ENCODE measurements at regions not wholly inside any gene's neighbourhood (a gene's known extent, or its start where the extent isn't known, plus 50 kb on each side); places are given as distances from the start of the nearest gene placed in this dataset.

DNA sequence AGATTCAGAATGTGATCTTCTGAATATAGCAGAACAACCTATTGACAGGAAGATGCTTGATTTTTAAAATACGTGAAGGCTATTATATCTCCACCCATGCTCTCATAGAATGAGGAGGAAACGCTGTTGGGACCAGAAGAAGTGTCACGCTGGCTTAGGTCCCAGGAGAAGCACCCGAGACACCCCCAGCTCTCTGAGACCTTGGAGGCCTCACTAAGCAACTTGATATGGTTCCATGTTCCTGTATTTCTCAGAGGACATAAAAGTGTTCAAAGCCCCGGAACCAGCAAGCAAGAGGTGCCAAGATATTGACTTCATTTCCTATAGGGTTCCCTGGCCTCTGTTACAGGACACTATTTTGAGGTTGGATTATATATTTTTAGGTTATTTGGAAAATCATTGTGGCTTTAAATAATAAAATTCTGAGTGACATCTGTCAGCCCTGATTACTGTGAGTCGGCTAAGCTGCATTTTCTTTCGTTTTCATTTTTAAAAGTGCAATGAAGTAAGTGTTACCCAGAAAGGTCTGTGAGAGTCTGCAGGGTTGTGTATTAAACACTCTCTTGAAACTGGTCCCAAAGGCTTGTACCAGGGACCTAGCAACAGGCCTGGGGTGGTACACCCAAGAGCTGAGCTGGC, 400.0 kb downstream of the SOX9 start:
- no peak for DNase-seq (ENCODE audit: low spot score)

- no peak for DNase-seq (ENCODE audit: low spot score)
These were observed 402.7 kb downstream of the SOX9 start for GRCh38 chr17:72523491-72523890.

GRCh38 chr17:72525225-72526015, 404.6 kb downstream of the SOX9 start:
- DNase-seq (ENCODE audit: low spot score) = no peak

DNA sequence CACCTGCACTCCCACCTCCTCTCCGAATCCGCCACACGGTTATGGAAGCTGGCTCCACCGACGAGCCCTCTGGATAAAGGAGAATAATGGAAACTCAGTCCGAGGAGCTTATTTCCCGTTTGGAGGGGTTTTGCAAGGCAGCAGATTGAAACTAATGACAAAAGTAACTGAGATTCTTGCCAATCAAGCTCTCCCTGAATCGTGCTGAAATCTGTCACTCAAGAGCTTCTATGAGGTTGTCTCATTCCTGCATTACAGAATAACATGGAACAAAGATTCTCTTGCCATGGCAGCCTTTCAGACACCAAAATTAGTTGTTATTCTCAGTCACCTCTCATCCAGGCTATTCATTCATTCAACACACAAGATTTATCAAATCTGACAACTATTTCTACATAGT, 405.9 kb downstream of the SOX9 start:
- DNase-seq (ENCODE audit: low spot score) = no peak

- no peak for DNase-seq (ENCODE audit: low spot score)
These were observed 407.0 kb downstream of the SOX9 start for GRCh38 chr17:72527789-72528188.

- DNase-seq (ENCODE audit: low spot score) = no peak
These were observed 407.9 kb downstream of the SOX9 start for GRCh38 chr17:72528683-72529082.

- DNase-seq (ENCODE audit: low spot score) = no peak
These were observed 408.6 kb downstream of the SOX9 start for GRCh38 chr17:72529386-72529785.

GRCh38 chr17:72530454-72530853, 409.6 kb downstream of the SOX9 start:
- no peak for DNase-seq (ENCODE audit: low spot score)

DNA sequence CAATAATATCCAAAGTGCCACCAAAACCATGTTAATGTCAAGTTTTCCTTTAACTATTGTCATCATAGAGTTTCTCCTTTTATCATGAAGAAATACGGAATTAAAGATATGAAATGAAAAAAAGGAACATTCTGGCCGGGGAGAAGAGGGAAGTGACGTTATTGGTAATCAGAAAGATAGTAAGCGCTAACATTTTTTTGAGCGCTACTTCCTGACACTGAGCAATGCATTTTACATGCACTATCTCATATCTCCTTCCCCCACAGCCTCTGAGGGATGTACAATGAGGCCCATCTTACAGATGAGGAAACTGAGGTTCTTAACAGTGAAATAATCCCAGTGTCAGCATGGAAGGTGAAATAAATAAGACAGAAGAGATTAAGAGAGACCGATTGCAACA, 410.9 kb downstream of the SOX9 start:
- no peak for DNase-seq (ENCODE audit: low spot score)

GRCh38 chr17:72534265-72534664, 413.4 kb downstream of the SOX9 start:
- no peak for DNase-seq (ENCODE audit: low spot score)

GRCh38 chr17:72534776-72535175, 414.0 kb downstream of the SOX9 start:
- no peak for DNase-seq (ENCODE audit: low spot score)

- DNase-seq (ENCODE audit: low spot score) = no peak
These were observed 414.5 kb downstream of the SOX9 start for GRCh38 chr17:72535346-72535745.

GRCh38 chr17:72535779-72536178, 415.0 kb downstream of the SOX9 start:
- no peak for DNase-seq (ENCODE audit: low spot score)

- no peak for DNase-seq (ENCODE audit: low spot score)
These were observed 416.0 kb downstream of the SOX9 start for GRCh38 chr17:72536788-72537187.

DNA sequence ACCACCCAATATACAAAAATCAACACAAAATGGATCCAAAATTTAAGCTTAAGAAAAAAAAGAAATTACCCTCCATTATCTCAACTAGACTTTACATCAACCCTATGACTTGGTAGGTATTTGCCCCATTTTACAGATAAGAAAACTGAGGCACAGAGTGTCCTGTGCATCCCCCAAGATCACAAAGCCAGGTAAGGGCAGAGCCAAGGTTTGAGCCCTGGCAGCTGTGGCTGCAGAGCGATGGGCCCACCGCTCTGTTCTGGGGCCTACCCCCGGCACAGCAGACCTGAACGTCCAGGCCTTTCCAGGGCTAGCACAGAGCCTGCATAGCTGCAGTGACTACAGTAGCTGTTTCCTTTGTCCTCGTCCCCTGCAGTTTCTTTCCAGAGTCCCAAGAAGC, 417.6 kb downstream of the SOX9 start:
- DNase-seq (ENCODE audit: low spot score) = no peak

DNA sequence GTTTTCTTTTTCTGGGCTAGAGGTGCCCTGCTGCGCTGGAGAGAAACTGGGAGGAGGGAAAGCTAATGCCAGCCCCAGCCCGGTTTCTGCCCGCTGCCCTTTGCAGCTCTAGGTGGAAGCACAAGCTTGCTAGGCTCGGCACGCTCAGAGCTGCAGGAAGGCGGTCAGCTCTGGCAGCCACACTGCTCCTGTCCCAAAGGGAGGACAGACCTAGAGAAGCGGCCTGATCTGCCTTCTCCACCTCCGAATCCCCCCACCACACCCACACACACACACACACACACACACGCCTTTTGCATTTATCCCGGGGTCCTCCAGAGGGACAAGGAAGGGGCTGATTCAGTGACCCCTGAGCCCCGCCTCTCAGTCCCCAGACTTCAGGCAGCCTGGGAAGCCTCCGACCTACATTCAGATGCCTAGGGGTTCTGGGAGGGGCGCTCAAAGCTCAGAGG, 418.1 kb downstream of the SOX9 start:
- no peak for DNase-seq (ENCODE audit: low spot score)

DNA sequence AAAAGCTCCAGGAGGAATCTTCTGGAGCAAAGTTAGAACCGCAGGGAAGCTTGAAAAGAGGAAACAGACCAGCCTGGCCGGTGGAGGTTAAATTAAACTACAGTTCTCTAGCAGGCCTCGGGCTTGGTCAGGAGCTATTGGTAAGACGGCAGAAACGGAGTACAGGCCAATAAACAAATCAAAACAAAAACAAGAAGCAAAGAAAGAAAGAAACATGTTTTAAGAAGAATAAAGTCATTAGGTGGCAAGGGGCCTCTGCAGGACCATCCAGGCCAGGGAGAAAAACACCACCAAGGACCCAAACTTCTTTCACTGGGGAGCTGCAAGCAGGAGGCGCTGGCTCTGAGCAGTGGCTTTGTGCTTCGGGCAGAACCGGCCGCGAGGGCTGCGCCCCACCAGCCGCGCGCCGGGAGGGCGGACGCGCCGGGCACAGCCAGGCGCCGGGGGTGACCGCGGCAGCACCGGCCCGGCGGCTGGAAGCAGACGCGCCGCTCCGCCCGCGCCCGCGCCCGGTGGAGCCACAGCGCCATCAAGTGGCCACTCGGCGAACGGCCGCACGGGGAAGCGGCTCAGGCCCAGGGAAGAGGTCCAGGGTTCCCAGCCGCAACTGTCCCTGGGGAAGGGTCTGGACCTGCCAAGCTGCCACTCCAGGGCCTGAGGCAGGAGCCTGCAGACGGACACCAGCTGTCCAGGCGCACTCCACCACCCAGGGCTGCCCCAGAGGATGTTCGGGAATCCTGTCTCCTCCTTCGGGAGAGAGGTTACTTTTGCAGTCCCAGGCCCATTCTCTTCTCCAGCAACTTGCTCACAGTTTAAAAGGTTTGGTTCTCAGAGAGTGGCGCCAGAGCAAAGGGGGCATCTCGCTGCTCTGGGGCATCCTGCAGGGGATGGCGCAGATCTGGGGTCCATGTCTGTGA, 419.4 kb downstream of the SOX9 start:
- peak; percentile 92 for DNase-seq (ENCODE audit: low spot score)

- DNase-seq (ENCODE audit: low spot score) = no peak
These were observed 421.5 kb downstream of the SOX9 start for GRCh38 chr17:72542317-72542716.

DNA sequence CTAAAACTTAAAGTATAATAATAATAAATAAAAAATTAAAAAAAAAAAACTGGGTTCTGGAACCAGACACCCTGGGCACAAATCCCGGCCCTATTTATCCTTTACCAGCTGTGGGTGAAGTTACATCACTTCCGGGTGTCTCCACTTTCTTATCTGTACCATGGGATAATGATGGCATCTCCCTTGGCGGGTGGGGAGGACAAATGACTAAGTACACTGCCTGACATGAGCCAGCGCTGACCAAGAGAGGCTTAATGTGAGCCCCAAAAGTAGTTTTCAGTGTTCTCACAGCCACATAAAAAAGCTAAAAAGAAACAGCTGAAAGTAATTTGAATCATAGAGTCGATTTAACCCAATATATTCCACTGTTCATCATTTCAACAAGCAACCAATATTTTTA, 424.9 kb downstream of the SOX9 start:
- DNase-seq (ENCODE audit: low spot score) = no peak

- DNase-seq (ENCODE audit: low spot score) = no peak
These were observed 432.4 kb downstream of the SOX9 start for GRCh38 chr17:72553051-72553755.

DNA sequence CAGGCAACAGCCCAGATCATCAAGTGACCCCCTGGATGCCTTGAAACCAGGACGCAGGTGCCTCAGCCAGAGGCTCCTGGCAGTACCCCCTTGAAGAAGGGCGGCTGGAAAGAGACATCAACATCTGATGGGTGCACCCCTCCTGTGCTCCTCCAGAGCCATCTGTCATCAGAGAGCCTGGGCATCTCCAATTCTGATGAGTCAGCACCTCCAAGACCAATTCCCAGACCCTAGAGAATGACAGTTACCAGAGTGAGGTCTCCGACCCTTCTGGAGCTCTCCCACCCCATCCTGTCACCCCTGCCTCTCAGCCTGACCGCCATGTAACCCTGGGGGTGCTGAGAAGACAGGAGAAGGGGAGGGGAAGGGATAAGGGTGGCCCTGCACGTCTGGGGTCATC, 433.7 kb downstream of the SOX9 start:
- no peak for DNase-seq (ENCODE audit: low spot score)

DNA sequence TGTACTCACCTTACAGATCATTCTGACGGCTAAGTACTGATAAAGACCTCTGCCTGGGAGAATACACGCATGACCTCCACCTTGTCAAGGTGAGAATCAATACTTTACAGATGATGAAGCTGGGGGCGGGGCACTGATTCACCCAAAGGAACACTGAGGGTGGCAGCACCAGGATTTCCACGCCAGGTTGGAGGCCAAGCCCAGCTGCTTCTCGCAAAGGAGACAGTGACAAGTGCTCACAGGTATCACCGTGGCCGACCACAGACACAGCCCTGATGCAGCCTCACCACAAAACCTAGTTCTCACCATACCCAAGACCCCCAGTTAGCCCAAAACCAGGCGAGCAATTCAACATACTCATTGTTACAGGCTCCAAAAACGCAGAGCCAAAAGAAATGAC, 434.2 kb downstream of the SOX9 start:
- no peak for DNase-seq (ENCODE audit: low spot score)
